ENCODE measurements at regions not wholly inside any gene's neighbourhood (a gene's known extent, or its start where the extent isn't known, plus 50 kb on each side); places are given as distances from the start of the nearest gene placed in this dataset.

DNA sequence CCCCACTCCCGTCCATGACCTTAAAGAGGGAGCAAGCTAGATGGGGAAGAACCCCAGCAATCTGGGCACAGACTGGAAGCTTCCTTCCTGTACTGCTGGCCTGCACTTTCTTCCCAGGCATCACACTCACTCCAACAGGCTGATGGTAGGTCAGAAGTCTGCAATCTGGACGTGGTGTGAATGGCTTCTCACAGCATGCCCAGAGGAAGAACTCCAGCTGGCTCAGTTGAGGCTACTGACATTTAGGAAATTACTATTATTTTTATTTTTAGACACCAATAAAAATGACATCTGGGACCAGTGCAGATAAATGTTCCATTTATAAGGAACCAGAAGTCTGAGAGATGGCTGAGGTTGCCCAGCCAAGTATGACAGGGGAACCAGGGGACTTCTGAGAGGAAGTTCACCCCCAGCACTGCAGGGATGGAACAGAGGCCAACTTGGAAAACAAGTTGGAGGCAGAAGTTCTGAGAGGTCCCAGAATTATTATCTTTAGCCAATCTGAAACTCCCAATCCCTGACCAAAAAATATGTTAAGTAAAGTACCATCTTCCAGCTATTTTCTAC is 163.8 kb upstream of the CTNNB1 start:
- no peak for DNase-seq (ENCODE audit: low spot score)
- intact Hi-C loops (cut with DNase I), result no loop called here

DNA sequence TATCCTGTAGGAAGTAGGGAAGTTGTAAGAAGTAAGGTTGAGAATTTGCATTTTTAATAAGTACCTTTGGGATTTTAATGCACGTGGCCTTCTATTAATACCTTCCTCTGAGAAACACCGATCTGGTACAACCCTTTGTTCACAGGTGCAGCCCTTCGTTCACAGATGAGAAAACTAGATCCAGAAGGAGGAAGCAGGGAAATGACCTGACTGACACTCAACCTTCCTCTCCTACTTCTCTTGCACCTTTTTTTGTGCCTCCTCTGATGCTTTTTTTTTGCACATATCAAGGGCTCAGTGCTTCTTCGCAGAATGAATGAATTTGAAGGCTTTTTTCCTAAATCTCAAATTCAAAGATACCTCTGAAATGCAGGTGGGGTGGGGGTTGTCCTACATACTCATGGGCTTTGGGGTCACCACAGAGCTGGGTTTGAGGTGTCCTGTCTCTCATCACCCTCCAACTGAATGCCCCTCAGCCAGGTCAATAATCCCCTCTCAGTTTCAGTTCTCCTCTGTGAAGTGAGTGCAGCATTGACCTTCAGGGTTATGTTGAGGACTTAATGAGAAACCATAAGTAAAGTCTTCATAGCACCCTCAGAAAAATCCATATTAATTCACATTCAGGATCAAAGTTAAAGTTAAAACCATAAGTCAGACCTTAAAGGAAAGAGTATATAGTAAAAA is 161.5 kb upstream of the CTNNB1 start:
- intact Hi-C loops (cut with DNase I), result no loop called here
- DNase-seq (ENCODE audit: low spot score), result no peak

DNA sequence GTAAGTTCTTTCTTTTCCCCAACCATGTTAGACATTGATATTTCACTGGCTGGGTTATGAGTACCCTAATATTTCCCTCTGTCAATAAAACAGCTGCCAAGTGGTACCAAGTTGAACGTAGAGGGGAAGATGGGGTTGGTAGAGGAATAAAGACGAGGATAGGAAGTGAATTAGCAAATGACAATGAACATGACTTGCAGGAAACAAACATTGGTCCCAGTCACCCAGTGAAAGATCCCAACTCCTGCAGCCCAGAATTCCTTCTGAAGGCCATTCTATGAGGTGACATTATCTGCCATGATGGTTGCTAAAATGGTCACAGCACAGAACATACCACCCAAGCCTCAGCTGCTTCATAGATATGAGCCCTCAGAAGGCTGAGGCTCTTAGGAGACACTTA is 159.0 kb upstream of the CTNNB1 start:
- intact Hi-C loops (cut with DNase I), result no loop called here
- no peak for DNase-seq (ENCODE audit: low spot score)

DNA sequence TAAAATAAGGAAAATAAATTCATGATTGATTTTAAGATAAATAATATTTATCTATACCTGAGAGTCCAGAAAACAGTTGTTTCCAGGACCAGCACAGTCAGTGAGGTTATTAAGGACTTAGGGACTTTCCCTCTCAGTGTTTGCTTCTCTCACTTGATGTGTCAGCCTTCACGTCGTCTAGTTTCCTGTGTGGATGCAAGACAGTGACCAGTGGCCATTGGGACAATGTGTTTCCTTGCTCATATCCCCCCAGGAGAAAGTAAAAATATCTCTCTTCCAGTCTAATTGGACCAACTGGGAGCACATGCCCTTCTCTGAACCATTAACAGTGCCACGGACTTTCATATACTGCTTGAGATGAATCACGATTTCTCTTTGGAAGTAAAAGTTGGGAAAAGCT is 157.8 kb upstream of the CTNNB1 start:
- intact Hi-C loops (cut with DNase I), result no loop called here
- no peak for DNase-seq (ENCODE audit: low spot score)

DNA sequence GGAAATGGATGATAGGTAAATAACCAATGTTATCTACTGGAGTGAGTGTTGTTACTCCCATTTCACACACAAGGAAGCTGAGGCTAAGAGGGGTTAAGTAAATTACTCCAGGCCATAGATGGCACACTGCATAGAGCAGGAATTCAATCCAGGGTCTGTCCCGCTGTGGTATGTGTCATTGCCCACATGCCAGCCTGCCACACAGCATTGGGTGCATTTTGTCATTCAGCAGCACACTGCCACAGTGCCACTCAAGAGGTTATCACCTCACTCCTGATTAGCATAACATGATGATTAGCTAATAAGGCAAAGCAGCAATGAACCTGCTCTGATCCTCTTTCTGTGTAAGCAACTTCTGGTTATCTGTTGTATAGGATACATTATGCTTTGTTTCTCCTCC is 157.4 kb upstream of the CTNNB1 start:
- DNase-seq (ENCODE audit: low spot score), result no peak
- intact Hi-C loops (cut with DNase I), result no loop called here

DNA sequence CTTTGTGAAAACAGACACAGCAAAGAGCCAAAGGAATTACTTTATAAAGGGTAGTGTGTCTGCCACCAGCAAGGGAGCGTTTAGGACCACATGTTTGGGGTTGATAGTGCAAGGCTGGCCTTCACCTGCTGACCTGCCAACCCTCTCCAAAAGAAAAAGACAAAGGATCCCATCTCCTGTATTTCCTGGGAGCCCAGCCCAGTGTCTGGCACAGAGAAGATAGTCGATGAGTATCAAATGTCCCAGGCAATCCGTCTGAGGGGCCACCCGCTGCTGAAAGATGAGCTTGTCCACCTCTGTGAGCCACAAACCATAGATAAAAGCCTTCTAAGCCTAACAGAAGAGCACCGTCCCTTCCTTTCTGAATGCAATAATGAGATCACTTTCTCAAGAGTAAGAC is 154.8 kb upstream of the CTNNB1 start:
- intact Hi-C loops (cut with DNase I), result no loop called here
- no peak for DNase-seq (ENCODE audit: low spot score)

DNA sequence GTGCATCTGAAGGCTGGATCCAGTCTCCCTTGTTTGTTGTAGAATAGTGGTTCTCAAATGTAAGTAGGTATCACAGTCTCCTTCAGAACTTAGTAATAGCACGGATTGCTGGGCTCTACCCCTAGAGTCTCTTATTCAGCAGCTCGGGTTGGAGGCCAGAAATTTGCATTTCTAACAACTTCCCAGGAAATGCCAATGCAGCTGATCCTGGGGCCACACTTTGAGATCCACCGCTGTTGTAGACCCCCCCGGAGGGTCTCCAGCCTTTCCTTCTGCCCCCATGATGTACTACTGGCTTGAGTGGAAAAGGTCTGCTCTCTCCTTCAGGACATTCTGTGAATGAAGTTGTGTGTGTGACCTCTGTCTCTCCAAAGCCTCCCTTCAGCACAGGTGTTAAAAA is 153.8 kb upstream of the CTNNB1 start:
- intact Hi-C loops (cut with DNase I), result no loop called here
- DNase-seq (ENCODE audit: low spot score), result no peak

DNA sequence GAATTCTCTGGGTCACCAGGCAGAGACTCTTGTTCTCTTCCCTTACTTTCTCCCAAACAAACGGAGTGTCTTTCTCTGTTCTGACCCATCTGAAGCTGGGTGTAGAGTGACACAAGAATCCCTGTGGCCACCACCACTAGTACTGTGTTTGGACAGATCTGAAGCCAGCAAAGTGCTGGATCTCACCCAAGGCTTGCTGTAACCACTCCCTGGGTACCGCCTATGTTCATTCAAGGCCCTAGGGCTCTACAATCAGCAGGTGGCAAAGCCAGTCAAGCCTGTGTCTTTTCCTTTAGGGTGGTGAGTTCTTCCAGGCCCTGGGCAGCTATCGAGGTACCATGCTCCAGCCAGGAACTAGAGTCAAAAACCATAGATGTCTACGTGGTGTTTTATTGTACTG is 149.2 kb upstream of the CTNNB1 start:
- intact Hi-C loops (cut with DNase I), result no loop called here
- no peak for DNase-seq (ENCODE audit: low spot score)

DNA sequence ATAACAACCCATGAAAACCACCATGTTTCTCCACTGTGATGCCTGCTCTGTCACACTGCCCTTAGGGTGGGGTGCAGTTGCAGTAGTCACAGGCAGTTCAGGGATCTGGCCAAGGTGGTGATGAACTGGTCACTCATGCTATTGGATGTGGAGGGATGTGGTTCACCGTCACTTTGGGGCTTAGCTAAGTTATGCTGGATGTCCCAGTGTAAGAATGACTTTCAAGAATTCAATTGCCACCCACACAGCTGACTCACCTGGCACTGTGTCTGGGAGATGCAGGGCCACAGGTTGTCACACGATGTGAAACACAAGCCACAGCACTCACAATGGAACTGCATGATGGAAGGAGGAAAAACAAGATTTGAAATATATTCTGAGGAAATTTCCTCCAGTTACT is 146.1 kb upstream of the CTNNB1 start:
- intact Hi-C loops (cut with DNase I), result no loop called here

DNA sequence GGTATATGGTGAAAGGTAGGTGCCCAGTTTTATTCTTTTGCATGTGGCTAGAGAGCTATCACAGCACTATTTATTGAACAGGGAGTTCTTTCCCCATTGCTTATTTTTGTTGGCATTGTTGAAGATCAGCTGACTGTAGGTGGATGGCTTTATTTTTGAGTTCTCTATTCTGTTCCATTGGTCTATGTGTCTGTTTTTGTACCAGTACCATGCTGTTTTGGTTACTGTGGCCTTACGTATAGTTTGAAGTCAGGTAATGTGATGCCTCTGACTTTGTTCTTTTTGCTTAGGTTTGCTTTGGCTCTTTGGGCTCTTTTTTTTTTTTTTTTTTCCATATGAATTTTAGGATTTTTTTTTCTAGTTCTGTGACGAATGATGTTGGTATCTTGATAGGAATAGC is 139.2 kb upstream of the CTNNB1 start:
- intact Hi-C loops (cut with DNase I), result no loop called here
- DNase-seq (ENCODE audit: low spot score), result no peak

More for the DNA sequence above, 146.1 kb upstream of the CTNNB1 start:
- no peak for DNase-seq (ENCODE audit: low spot score)

DNA sequence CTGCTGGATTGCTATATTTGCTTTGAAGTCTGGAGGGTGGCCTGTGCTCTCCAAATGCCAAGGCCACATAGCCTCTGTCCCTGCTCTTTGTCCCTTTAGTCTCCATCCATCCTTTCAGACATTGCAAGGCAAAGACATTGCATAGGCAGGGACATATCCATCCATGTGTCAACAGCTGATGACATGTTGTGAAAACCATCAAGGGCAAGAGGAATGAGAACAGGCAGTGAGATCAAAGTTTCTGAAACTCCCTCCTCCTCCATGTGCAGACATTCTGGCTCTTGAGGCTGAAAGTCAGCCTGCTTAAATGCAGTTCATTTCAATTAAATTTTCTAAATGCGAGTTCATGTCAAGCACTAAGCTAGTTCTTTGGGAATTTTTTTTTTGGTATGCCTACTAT is 135.2 kb upstream of the CTNNB1 start:
- intact Hi-C loops (cut with DNase I), result no loop called here
- no peak for DNase-seq (ENCODE audit: low spot score)

DNA sequence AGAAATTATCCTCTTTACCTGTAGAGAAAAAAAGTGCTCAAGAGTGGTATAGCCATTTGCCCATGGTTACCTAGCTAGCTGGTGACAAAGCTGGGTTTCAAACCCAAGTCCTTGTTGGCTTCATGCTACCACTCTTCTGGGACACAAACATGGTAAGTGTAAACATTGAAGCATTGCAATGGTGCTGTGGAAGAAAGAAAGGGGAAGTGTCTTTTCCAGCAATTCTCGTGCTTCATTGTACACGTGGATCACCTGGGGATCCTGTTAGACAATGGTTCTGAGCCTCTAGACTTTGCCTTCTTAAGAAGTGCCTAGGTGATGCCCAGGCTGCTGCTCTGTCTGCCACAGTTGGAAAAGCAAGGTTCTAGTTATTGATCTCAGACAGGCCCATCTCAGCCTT is 134.8 kb upstream of the CTNNB1 start:
- DNase-seq (ENCODE audit: low spot score), result no peak
- intact Hi-C loops (cut with DNase I), result no loop called here

DNA sequence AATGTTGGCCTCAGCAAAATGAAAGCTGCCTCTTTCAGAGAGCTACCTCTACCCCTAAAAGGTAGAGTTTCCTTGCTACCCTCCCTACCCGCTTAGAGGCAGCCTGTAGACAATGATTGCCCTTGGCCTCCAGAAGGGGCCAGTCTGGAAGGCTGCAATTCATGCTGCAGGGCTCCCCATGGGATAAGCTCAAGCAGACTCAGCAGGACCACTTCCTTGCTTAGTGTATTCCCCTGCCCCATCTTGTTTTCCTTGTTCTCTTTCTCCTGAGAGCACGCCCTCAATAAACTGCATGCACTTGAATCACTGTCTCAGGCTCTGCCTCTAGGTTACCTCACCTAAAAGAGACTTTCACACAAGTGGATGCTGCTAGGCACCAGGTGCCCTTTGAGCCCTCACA is 134.0 kb upstream of the CTNNB1 start:
- intact Hi-C loops (cut with DNase I), result no loop called here
- no peak for DNase-seq (ENCODE audit: low spot score)

DNA sequence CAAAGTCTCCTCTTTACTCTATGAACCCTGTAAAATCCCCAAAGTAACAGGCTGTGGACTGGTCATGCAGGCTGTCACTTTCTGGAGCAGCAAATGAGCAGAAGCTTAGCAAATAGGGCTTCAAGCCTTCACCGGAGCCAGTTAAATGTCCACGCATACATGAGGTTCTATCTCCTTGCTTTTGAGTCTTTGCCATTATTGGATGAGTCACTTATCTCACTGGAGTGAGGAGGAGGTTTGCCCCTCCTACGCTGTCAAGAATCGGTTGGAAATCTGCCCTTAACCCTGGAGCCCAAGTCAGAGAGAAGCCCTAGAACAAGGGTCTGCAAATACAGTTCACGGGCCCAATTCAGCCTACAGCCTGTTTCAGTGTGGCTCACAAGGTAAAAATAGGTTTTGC is 126.1 kb upstream of the CTNNB1 start:
- DNase-seq (ENCODE audit: low spot score), result no peak
- intact Hi-C loops (cut with DNase I), result no loop called here

DNA sequence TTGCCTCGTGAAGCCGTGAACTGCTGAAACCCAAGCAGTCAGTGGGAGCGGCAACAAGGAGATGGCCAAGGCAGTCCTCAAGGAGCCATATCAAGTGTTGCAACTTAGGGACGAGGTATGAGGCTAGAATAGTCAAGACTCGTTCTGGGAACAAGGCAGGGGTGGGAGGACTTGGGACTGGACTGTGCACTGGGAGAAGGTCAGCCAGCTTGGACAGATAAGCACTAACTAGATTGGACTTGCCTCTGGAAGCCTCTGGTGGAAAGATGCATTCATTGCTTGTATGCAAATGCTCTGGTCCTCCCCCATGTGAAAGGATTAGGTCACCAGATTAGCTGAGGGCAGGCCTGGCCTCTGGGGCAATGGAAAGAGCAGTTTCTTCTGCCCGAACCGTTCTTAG is 123.3 kb upstream of the CTNNB1 start:
- intact Hi-C loops (cut with DNase I), result no loop called here
- DNase-seq (ENCODE audit: low spot score), result peak; percentile 87

DNA sequence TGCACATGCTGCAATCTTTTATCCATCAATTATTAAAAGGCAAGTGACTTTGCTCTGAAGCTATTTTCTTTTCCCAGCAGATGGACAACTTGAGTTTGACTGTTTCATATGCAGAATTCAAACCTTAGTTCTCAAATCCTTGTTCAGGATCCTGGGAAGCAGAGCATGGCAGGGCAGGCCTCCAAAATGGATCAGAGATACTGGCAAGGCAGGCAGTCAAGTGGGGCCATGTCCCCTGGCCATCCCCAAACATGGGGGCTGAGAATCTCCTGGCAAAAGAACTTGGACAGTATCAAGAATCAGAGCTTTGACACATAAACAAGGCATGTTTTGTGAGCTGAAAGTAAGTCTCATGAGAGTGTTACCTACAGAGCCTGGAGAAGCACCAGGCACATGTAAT is 122.9 kb upstream of the CTNNB1 start:
- intact Hi-C loops (cut with DNase I), result no loop called here
- no peak for DNase-seq (ENCODE audit: low spot score)

DNA sequence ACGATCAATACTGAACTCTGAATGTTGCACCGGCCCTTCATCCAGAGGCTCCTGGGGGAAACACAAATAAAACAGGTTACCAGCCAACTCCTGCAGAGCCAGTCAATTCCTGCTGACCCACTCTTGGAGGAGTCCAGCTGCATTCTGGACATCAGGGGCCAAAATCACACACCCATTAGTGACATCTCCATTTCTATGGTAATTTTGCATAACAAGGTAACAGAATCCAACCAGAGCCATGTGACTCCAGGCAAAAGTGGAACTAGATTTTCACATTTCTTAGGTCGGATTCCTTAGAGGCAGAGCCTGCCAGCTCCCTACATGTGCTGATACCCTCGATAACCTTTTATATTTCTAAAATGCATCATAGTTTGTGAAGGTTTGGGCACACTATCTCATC is 119.2 kb upstream of the CTNNB1 start:
- no peak for DNase-seq (ENCODE audit: low spot score)
- intact Hi-C loops (cut with DNase I), result loop anchor here in 1 of 2 donors (1.0 kb wide), 1 partner anchor 46 kb away; no protein-coding TSS in a partner anchor

DNA sequence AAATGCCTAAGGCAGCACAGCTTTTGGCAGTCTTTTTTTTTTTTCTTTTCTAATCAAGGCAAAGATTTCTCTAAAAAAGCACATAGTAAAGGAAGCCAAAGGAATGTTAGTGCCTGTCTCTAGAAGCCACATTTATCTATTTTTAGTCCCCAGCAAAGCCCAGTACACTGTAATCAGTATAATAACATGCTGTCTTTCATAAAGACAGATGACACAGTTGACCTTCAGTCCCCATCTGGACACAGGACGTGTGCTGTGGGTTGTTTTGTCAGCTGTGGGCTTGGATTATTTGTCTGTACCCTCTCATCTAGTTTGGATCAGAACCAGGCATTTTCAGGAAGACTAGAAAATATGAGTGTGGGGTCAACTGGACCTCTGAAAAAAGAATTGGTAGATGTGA is 110.4 kb upstream of the CTNNB1 start:
- no peak for DNase-seq (ENCODE audit: low spot score)
- intact Hi-C loops (cut with DNase I), result no loop called here

DNA sequence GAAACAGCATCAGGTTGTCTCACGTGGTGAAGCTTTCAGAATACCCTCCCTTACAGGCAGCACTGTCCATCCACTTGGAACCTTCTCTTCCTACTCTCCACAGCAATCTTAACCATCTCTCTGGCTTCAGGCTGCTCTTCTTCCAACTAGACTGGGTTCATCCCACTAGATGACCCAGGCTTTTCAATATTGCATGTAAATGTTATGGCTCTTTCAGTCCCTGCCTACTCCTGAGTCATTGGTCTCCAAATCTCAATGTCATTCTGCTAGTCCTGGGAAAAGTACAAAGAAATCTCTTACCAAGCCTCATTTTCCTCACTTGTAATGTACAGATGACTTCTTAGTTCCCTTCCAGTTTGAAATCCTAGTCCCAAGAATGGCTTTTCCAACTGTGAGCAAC is 109.7 kb upstream of the CTNNB1 start:
- DNase-seq (ENCODE audit: low spot score), result no peak
- intact Hi-C loops (cut with DNase I), result no loop called here

DNA sequence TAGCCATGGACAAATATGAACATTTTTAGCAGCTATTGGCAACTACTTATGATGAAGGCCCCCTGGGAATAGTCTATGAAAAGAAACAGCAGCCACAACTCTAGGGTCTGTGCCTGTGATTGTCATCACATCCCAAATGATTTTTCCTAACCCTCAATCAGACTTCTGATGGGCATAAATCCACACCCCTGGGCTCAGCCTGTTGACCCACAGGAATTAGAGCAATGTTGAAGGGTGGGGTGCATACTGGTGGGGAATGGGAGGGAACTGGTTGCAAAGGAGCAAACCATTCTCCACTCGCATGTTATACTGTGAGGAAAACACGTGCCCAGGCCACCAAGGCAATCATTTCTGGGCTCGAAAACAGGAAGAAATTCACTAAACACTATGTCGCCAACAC is 106.5 kb upstream of the CTNNB1 start:
- intact Hi-C loops (cut with DNase I), result no loop called here
- no peak for DNase-seq (ENCODE audit: low spot score)

DNA sequence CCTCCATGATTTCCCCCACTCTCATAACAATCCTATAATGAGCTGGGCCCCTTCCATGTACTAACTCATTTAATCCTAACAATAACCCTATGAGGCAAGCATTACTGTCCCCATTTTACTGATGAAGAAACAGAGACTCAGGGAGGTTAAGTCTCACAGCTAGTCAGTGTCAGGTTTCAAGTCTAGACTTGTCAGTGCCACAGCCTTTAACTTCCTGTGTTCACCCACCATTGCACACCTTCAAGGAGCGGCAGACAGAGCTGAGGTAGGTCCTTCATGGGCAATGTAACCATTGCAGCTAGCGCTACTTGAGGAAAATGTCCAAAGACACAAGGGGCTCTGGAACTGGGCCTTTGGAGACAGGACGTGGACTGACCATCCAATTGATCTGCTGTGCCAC is 105.8 kb upstream of the CTNNB1 start:
- intact Hi-C loops (cut with DNase I), result no loop called here
- no peak for DNase-seq (ENCODE audit: low spot score)

DNA sequence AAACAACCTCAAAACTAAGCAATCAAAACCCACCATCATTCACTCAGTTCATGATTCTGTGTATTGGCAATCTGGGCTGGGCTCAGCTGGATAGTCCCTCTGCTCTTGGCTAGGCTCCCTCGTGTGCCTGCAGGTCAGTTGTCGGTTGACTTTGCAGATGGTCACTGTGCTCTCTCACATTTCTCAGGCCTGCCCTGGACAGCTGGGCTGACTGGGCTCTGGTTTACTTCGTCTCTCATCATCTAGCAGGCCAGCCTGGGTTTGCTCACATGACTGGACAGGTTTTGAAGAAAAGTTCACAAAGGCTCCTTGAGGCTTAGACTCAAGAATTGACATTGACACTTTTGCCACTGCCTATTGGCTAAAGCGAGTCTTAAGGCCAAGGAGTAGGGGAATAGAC is 105.0 kb upstream of the CTNNB1 start:
- no peak for DNase-seq (ENCODE audit: low spot score)
- intact Hi-C loops (cut with DNase I), result no loop called here
